HCT116 (cell line): ENCODE measurements at regions not wholly inside any gene's neighbourhood (a gene's known extent, or its start where the extent isn't known, plus 50 kb on each side); places are given as distances from the start of the nearest gene placed in this dataset.

Experiments
- ATAC-seq: fragments of 200-7000 bp; cut with Tn5 transposase; 2 replicates; pipeline ENCODE4 v1.9.1; 2020; ENCODE audit warnings: mild to moderate bottlenecking, moderate library complexity
- BruUV-seq: library from RNA; stranded (reverse); fragments of 400-500 nt; replicated peaks from 2 replicates; lab custom pipeline; 2021; lab: Mats Ljungman, UMichigan
- CTCF ChIA-PET: fragments of 300-600 bp; sonication (Branson Sonifier 250); formaldehyde crosslinking; loops from one replicate; lab custom pipeline; 2021; ENCODE audit warnings: antibody characterized with exemption; lab: Charles Lee
- POLR2A ChIA-PET: fragments of 300-600, 350-600 bp; sonication (Branson Sonifier 250); formaldehyde crosslinking; loops from one replicate; lab custom pipeline; 2021; ENCODE audit warnings: antibody characterized with exemption; lab: Charles Lee
- RAD21 ChIA-PET, 2 experiments: fragments of 300-600 bp; sonication (Branson Sonifier 250); formaldehyde crosslinking; loops; one replicate each; lab custom pipeline; 2023; ENCODE audit warnings: low total read pairs in 2 of 2; ENCODE audit not compliant: uncharacterized antibody in 2 of 2, unreplicated experiment in 2 of 2, low non-redundant PET in 1 of 2; lab: Charles Lee
- DNase-seq: peaks from one replicate; pipeline ENCODE4 v3.0.0-alpha.2; 2010; ENCODE audit warnings: low read depth, low spot score
- H2AFZ ChIP-seq: fragments of 200-600 bp; shearing (Covaris generic), sonication (generic); 2 replicates; pipeline ENCODE4 v1.6.1; 2017; ENCODE audit warnings: low read depth, mixed run types, mixed read lengths, antibody characterized with exemption, low read length; ENCODE audit not compliant: poor library complexity, severe bottlenecking
- H3K27ac ChIP-seq: 2 replicates; pipeline ENCODE4 v1.5.1; 2012; ENCODE audit warnings: low read depth, low read length
- H3K27me3 ChIP-seq: fragments of 200-600 bp; sonication (generic); 2 replicates; pipeline ENCODE4 v1.6.1; 2016; ENCODE audit warnings: mixed run types, low read length, mixed read lengths; ENCODE audit not compliant: insufficient read depth
- H3K36me3 ChIP-seq, 2 experiments: fragments of 200-500 bp in 1 of 2; fragments of 200-600 bp in 1 of 2; sonication (Bioruptor generic) in 1 of 2; sonication (generic) in 1 of 2; 2 replicates each; pipeline versions ENCODE4 v1.5.1 to v1.6.1; 2014 to 2016; ENCODE audit warnings: low read length in 2 of 2, inconsistent platforms in 1 of 2, mixed read lengths in 1 of 2, mixed run types in 1 of 2; ENCODE audit not compliant: insufficient read depth in 2 of 2, control insufficient read depth in 1 of 2
- H3K4me1 ChIP-seq, 2 experiments: fragments of 200-600 bp in 1 of 2; sonication (generic) in 1 of 2; 2 replicates each; pipeline versions ENCODE4 v1.5.1 to v1.6.1; 2012 to 2017; ENCODE audit warnings: low read length in 2 of 2, inconsistent platforms in 1 of 2, mild to moderate bottlenecking in 1 of 2, mixed read lengths in 1 of 2, mixed run types in 1 of 2, moderate library complexity in 1 of 2; ENCODE audit not compliant: insufficient read depth in 2 of 2, control insufficient read depth in 1 of 2
- H3K4me2 ChIP-seq: fragments of 200-600 bp; sonication (generic); 2 replicates; pipeline ENCODE4 v1.6.1; 2017; ENCODE audit warnings: mixed run types, low read length, mixed read lengths
- H3K4me3 ChIP-seq, 2 experiments: fragments of 200-600 bp in 1 of 2; sonication (generic) in 1 of 2; replicated peaks in 1 of 2; 2 replicates each; pipeline ENCODE4 v1.5.1; 2011 to 2016; ENCODE audit warnings: low read length in 2 of 2, control low read depth in 1 of 2, low read depth in 1 of 2, mild to moderate bottlenecking in 1 of 2, mixed read lengths in 1 of 2, mixed run types in 1 of 2
- H3K79me2 ChIP-seq: fragments of 200-600 bp; sonication (generic); 2 replicates; pipeline ENCODE4 v1.6.1; 2017; ENCODE audit warnings: mild to moderate bottlenecking, mixed run types, low read length, moderate library complexity, mixed read lengths; ENCODE audit not compliant: insufficient read depth
- H3K9ac ChIP-seq: fragments of 200-600 bp; sonication (generic); 2 replicates; pipeline ENCODE4 v1.6.1; 2016; ENCODE audit warnings: low read length, mixed read lengths
- H3K9me2 ChIP-seq: fragments of 200-600 bp; sonication (generic), shearing (Covaris generic); 2 replicates; pipeline ENCODE4 v1.6.1; 2017; ENCODE audit warnings: mixed run types, mild to moderate bottlenecking, moderate library complexity; ENCODE audit not compliant: insufficient read depth
- H3K9me3 ChIP-seq, 2 experiments: fragments of 200-500 bp in 1 of 2; fragments of 200-600 bp in 1 of 2; sonication (Bioruptor generic) in 1 of 2; sonication (generic) in 1 of 2; 2 replicates each; pipeline ENCODE4 v1.6.1; 2014 to 2017; ENCODE audit warnings: low read length in 2 of 2, mixed read lengths in 2 of 2, inconsistent platforms in 1 of 2, low read depth in 1 of 2, mild to moderate bottlenecking in 1 of 2, mixed run types in 1 of 2, moderate library complexity in 1 of 2; ENCODE audit not compliant: control insufficient read depth in 1 of 2, insufficient read depth in 1 of 2
- H4K20me1 ChIP-seq: fragments of 200-600 bp; sonication (generic), shearing (Covaris generic); 2 replicates; pipeline ENCODE4 v1.6.1; 2017; ENCODE audit warnings: mixed run types, mild to moderate bottlenecking, moderate library complexity; ENCODE audit not compliant: insufficient read depth
- EZH2 ChIP-seq: fragments of 200-600 bp; sonication (generic); IDR thresholded peaks from 2 replicates; pipeline ENCODE4 v1.6.1; 2017; ENCODE audit warnings: antibody characterized with exemption, mixed run types
- POLR2AphosphoS5 ChIP-seq: IDR thresholded peaks from 2 replicates; pipeline ENCODE4 v1.6.1; 2011; ENCODE audit warnings: mild to moderate bottlenecking, low read depth, low read length, moderate library complexity
- SIN3A ChIP-seq: IDR thresholded peaks from 2 replicates; pipeline ENCODE4 v1.6.1; 2012; ENCODE audit warnings: low read depth
- ZNF274 ChIP-seq: fragments of 200-500 bp; sonication (Bioruptor generic); IDR thresholded peaks from 2 replicates; pipeline ENCODE4 v1.6.1; 2014; ENCODE audit warnings: mild to moderate bottlenecking, low read depth, low read length, inconsistent platforms
- intact Hi-C: fragments of 100-400 bp; cut with micrococcal nuclease; formaldehyde crosslinking; loops from 2 replicates; pipeline ENCODE4 v1.10.0; 2022
- TF ChIP-seq, protein P1 (sequence below): IDR thresholded peaks from 2 replicates; pipeline ENCODE4 v1.6.1; 2012
- TF ChIP-seq, protein P2 (sequence below): IDR thresholded peaks from 2 replicates; pipeline ENCODE4 v1.6.1; 2012; ENCODE audit warnings: low read depth
- TF ChIP-seq, protein P3 (sequence below): IDR thresholded peaks from 2 replicates; pipeline ENCODE4 v1.6.1; 2012

DNA sequence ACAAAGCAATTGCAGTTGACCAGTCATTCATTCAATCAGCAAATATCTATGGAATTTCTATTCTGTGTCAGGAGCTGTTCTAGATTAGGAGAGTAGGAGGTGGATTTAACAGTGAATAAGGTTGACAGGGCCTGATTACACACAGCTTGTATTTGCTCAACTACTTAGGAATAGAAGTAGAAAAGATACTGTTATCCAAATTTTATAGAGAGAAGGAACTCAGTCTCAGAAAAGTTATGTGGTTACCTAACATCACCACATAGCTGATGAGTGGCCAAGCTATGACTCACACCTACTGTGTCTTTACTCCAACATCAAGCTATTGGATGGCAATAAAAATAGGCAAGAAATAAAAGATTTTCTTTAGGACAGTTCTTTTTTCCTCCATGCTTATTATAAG is 374.8 kb downstream of the RMST start:
- CTCF ChIA-PET, result no interaction called here

More for the DNA sequence above, 374.8 kb downstream of the RMST start:
- no peak overlapping the region for H3K4me3 ChIP-seq
- POLR2A ChIA-PET, result no interaction called here
- H3K27me3 ChIP-seq, result no peaks in the 10 kb centered on the region
- no peak for TF ChIP-seq SIN3A
- TF ChIP-seq, protein P1, sequence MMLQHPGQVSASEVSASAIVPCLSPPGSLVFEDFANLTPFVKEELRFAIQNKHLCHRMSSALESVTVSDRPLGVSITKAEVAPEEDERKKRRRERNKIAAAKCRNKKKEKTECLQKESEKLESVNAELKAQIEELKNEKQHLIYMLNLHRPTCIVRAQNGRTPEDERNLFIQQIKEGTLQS, result no peak
- TF ChIP-seq EZH2, result no peak
- no peak for TF ChIP-seq POLR2AphosphoS5
- TF ChIP-seq ZNF274, result no peak
- TF ChIP-seq, protein P2, sequence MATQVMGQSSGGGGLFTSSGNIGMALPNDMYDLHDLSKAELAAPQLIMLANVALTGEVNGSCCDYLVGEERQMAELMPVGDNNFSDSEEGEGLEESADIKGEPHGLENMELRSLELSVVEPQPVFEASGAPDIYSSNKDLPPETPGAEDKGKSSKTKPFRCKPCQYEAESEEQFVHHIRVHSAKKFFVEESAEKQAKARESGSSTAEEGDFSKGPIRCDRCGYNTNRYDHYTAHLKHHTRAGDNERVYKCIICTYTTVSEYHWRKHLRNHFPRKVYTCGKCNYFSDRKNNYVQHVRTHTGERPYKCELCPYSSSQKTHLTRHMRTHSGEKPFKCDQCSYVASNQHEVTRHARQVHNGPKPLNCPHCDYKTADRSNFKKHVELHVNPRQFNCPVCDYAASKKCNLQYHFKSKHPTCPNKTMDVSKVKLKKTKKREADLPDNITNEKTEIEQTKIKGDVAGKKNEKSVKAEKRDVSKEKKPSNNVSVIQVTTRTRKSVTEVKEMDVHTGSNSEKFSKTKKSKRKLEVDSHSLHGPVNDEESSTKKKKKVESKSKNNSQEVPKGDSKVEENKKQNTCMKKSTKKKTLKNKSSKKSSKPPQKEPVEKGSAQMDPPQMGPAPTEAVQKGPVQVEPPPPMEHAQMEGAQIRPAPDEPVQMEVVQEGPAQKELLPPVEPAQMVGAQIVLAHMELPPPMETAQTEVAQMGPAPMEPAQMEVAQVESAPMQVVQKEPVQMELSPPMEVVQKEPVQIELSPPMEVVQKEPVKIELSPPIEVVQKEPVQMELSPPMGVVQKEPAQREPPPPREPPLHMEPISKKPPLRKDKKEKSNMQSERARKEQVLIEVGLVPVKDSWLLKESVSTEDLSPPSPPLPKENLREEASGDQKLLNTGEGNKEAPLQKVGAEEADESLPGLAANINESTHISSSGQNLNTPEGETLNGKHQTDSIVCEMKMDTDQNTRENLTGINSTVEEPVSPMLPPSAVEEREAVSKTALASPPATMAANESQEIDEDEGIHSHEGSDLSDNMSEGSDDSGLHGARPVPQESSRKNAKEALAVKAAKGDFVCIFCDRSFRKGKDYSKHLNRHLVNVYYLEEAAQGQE, result no peak
- TF ChIP-seq, protein P3, sequence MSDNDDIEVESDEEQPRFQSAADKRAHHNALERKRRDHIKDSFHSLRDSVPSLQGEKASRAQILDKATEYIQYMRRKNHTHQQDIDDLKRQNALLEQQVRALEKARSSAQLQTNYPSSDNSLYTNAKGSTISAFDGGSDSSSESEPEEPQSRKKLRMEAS, result no peak
- TF ChIP-seq, all 23 proteins: peak for 0
- H3K4me2 ChIP-seq, result no peak overlapping the region
- H4K20me1 ChIP-seq, result no peaks in the 10 kb centered on the region
- no peak overlapping the region for H3K9ac ChIP-seq
- no peaks in the 10 kb centered on the region for H3K9me2 ChIP-seq
- intact Hi-C loops, result no loop called here
- RAD21 ChIA-PET, result no interaction called here
- no peak overlapping the region for H3K27ac ChIP-seq
- DNase-seq (no peak), ATAC-seq (no peak)
- no peak overlapping the region for H2AFZ ChIP-seq
- H3K36me3 ChIP-seq, result no peaks in the 10 kb centered on the region
- no peaks in the 10 kb centered on the region for H3K79me2 ChIP-seq
- H3K9me3 ChIP-seq, result no peaks in the 10 kb centered on the region
- no TSS peak for BruUV-seq
- no peaks in the 10 kb centered on the region for H3K4me1 ChIP-seq
